ENCODE measurements at regions not wholly inside any gene's neighbourhood (a gene's known extent, or its start where the extent isn't known, plus 50 kb on each side); places are given as distances from the start of the nearest gene placed in this dataset.

DNA sequence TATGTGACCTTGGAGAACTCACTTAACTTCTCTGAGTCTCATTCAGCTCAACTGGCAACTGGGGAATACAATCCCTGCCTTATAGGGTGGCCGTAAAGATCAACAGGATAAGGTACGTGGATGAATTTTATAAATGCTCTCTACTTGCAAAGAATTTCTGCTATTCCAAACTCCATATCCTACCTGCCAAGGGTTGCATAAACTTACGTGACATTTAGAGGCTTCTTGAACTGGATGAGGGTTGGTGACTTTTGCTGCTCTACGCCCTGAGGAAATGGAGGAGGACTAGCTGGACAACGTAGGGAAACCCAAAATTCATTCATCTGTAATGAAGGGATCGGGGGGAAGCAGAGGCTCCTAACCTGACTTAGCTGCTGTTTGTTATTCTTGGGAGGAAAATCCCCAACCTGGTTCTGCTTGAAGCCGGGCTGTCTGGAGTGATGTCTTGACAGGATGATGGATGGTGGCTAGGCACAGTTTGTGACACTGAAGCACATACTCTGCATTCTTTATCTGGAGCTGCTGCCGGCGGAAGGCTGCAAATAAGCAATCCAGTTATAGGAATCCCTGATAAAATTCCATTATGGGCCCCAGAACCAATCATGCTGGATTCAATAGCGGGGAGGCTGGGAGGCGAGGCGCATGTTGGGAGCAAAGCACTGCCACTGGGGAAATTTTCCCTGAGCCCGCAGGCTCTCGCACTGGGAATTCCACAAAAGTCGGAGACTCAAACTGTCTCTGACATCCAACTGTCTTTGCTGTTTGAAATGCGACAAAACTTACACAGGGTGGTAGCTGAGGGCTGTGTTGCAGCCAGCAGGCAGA is 94.7 kb upstream of the SDK2 start:
- DNase-seq, result no peak
- H3K27me3 ChIP-seq, result peaks cover 0 to 29% (median 15%) of the 10 kb centered on the region in 7 donors

DNA sequence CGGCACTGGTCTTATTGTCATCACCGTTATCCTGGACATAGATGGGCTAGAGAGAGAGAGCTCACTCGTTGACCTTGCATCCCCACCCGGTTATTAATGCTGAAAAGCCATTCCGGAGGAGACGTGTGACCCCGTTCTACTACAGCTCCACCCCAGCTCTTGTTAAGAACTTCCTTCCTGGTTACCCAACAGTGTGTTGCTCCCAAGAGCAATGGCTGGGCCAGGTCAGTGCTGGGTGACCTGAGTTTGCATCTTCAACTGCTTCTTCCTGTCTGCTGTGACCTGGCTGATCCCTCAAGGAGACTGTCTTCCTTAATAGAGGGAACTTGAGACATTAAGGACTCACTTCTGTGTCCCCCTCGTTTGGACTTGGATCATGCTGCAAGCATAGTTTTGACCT is 96.1 kb upstream of the SDK2 start:
- Histone ChIP-seq H3K4me3 (no peak overlapping the region), H3K36me3 (no peaks in the 10 kb centered on the region), H3K4me1 (peaks cover 0 to 23% (median 0%) of the 10 kb centered on the region in 9 donors), H3K27me3 (peaks cover 0 to 25% (median 8%) of the 10 kb centered on the region in 7 donors), H3K9me3 (peaks cover 0 to 8% (median 0%) of the 10 kb centered on the region in 11 donors), H3K27ac (no peak overlapping the region)
- WGBS, 2 donors, result 56 to 63% methylated on average over 8 of the region's 8 CpGs
- no peak for ATAC-seq
- no peak for DNase-seq
- TF ChIP-seq, protein P1, sequence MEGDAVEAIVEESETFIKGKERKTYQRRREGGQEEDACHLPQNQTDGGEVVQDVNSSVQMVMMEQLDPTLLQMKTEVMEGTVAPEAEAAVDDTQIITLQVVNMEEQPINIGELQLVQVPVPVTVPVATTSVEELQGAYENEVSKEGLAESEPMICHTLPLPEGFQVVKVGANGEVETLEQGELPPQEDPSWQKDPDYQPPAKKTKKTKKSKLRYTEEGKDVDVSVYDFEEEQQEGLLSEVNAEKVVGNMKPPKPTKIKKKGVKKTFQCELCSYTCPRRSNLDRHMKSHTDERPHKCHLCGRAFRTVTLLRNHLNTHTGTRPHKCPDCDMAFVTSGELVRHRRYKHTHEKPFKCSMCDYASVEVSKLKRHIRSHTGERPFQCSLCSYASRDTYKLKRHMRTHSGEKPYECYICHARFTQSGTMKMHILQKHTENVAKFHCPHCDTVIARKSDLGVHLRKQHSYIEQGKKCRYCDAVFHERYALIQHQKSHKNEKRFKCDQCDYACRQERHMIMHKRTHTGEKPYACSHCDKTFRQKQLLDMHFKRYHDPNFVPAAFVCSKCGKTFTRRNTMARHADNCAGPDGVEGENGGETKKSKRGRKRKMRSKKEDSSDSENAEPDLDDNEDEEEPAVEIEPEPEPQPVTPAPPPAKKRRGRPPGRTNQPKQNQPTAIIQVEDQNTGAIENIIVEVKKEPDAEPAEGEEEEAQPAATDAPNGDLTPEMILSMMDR (IDR thresholded peaks at IDR 0.05), result no peak
- intact Hi-C loops (cut with DNase I), result no loop called here

More for the DNA sequence above, 94.7 kb upstream of the SDK2 start:
- Histone ChIP-seq H3K4me1 (peaks cover 0 to 23% (median 0%) of the 10 kb centered on the region in 9 donors), H3K4me3 (no peak overlapping the region), H3K27ac (peak overlapping the region in 1 of 10 donors; percentile 51), H3K36me3 (no peaks in the 10 kb centered on the region), H3K9me3 (peaks cover 0 to 8% (median 0%) of the 10 kb centered on the region in 11 donors)
- intact Hi-C loops (cut with DNase I), result no loop called here
- peak in 2 of 8 donors; percentile 61 to 77 for ATAC-seq
- TF ChIP-seq, protein P1 (IDR thresholded peaks at IDR 0.05), result no peak
- 40 to 58% methylated on average over 16 of the region's 16 CpGs for WGBS, 2 donors

DNA sequence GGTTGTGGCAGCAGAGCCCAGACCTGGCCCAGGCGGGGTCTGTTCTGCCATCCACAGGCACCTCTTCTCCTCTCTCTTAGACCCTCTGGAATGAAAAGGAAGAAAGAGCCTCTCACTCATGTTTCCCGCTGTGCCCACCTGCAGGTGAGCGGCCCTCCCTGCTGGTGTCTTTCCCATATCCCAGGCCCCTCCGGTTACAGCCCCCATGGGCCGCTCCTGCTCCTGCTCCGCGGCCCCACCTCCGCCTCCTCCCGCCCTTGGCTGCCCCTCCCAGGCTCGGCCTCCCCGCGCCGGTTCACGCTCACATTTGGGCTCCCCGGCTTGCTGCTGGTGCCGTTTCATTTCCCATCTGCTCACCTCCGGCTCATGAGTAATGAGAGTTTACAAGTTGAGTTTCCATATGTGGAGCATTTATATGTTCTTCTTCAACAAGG is 98.7 kb upstream of the SDK2 start:
- peaks cover 0 to 20% (median 7%) of the 10 kb centered on the region in 7 donors for H3K27me3 ChIP-seq
- 63 to 66% methylated on average over 17 of the region's 17 CpGs for WGBS, 2 donors
- TF ChIP-seq, protein P1 (IDR thresholded peaks at IDR 0.05), result no peak
- H3K36me3 ChIP-seq, result no peaks in the 10 kb centered on the region
- peaks cover 0 to 8% (median 0%) of the 10 kb centered on the region in 11 donors for H3K9me3 ChIP-seq
- H3K27ac ChIP-seq, result no peak overlapping the region
- no peak overlapping the region for H3K4me3 ChIP-seq
- DNase-seq (no peak), ATAC-seq (no peak)
- peaks cover 0 to 23% (median 4%) of the 10 kb centered on the region in 9 donors for H3K4me1 ChIP-seq
- intact Hi-C loops (cut with DNase I), result no loop called here

DNA sequence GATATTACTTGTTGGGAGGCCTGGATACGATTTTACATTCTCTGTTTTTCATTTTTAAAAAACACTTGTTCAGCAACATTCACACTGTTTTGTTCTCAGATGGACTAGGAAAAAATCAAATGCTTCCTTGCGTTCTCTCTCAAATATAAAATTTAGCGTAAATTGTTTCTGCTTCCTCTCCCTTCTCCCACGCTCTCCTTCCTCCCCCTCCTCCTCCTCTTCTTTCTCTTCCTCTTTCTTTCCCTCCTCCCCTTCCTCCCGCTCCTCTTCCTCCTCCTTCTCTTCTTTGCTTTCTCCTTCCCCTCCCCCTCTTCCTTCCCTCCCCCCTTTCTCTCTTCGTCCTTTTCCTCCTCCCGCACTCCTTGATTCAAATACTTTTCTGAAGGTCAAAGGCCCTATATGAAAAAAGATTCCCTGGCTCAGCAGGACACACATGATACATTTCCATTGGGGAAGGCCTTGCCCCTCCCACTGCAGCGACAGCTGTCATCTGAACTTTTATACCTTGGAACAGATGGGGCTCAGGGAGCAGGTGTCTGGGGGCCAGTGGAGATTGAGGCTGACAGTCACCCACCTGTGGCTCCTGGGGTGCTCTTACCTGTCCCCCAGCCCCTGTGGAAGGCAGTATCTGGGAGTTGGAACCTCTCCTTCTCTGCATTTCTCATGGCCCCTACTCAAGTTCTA is 99.4 kb upstream of the SDK2 start:
- Histone ChIP-seq H3K36me3 (no peaks in the 10 kb centered on the region), H3K4me3 (no peak overlapping the region), H3K27me3 (peaks cover 0 to 20% (median 5%) of the 10 kb centered on the region in 7 donors), H3K4me1 (peaks cover 0 to 23% (median 4%) of the 10 kb centered on the region in 9 donors), H3K9me3 (peaks cover 0 to 8% (median 0%) of the 10 kb centered on the region in 11 donors), H3K27ac (no peak overlapping the region)
- TF ChIP-seq, protein P1 (IDR thresholded peaks at IDR 0.05), result no peak
- WGBS, 2 donors, result 64 to 66% methylated on average over 8 of the region's 8 CpGs
- no peak for ATAC-seq
- no peak for DNase-seq
- intact Hi-C loops (cut with DNase I), result no loop called here
